SK-N-SH treated with all-trans-retinoic acid at 6 μM for 48 hours (cell line): ENCODE measurements at regions not wholly inside any gene's neighbourhood (a gene's known extent, or its start where the extent isn't known, plus 50 kb on each side); places are given as distances from the start of the nearest gene placed in this dataset.

Source experiments
- ATAC-seq: fragments of 200-7000 bp; cut with Tn5 transposase; 3 replicates; pipeline ENCODE4 v1.9.1; 2020; ENCODE audit warnings: mild to moderate bottlenecking, moderate library complexity
- ARNTL ChIP-seq: fragments of 450-650 bp; formaldehyde crosslinking; IDR thresholded peaks from 2 replicates; pipeline ENCODE4 v1.5.0; 2020; ENCODE audit warnings: low read depth, mild to moderate bottlenecking, moderate library complexity, borderline replicate concordance
- BACH2 ChIP-seq: fragments of 250-450 bp; sonication (Bioruptor Pico); IDR thresholded peaks from 2 replicates; pipeline ENCODE4 v1.9.0; 2021; ENCODE audit warnings: mild to moderate bottlenecking, borderline replicate concordance
- CSDC2 ChIP-seq: fragments of 250-450 bp; sonication (Bioruptor Pico); IDR thresholded peaks from 2 replicates; pipeline ENCODE4 v1.5.0; 2020; ENCODE audit warnings: mild to moderate bottlenecking, moderate library complexity
- ESRRG ChIP-seq: fragments of 250-450 bp; sonication (Bioruptor Pico); IDR thresholded peaks from 2 replicates; pipeline ENCODE4 v1.6.1; 2021; ENCODE audit warnings: mild to moderate bottlenecking
- GLIS3 ChIP-seq: fragments of 250-450 bp; sonication (Bioruptor Pico); IDR thresholded peaks from 2 replicates; pipeline ENCODE4 v1.5.0; 2020; ENCODE audit warnings: mild to moderate bottlenecking, moderate library complexity
- ISL1 ChIP-seq: fragments of 250-450 bp; sonication (Bioruptor Pico); IDR thresholded peaks from 2 replicates; pipeline ENCODE4 v2.1.2; 2022; ENCODE audit warnings: mild to moderate bottlenecking, moderate library complexity
- PPARA ChIP-seq: fragments of 250-450 bp; sonication (Bioruptor Pico); IDR thresholded peaks from 2 replicates; pipeline ENCODE4 v1.5.0; 2020; ENCODE audit warnings: mild to moderate bottlenecking, borderline replicate concordance
- RARB ChIP-seq: fragments of 250-450 bp; sonication (Bioruptor Pico); IDR thresholded peaks from 2 replicates; pipeline ENCODE4 v1.8.0; 2021; ENCODE audit warnings: mild to moderate bottlenecking, moderate library complexity
- SNAI2 ChIP-seq: fragments of 250-450 bp; sonication (Bioruptor Pico); IDR thresholded peaks from 2 replicates; pipeline ENCODE4 v1.5.0; 2020; ENCODE audit warnings: mild to moderate bottlenecking, moderate library complexity
- TCF4 ChIP-seq: fragments of 250-450 bp; sonication (Bioruptor Pico); IDR thresholded peaks from 2 replicates; pipeline ENCODE4 v1.8.0; 2021; ENCODE audit warnings: mild to moderate bottlenecking, moderate library complexity, borderline replicate concordance
- TOX ChIP-seq: fragments of 250-450 bp; sonication (Bioruptor Pico); IDR thresholded peaks from 2 replicates; pipeline ENCODE4 v1.8.0; 2021; ENCODE audit warnings: mild to moderate bottlenecking, moderate library complexity, borderline replicate concordance
- ZC3H10 ChIP-seq: fragments of 250-450 bp; sonication (Bioruptor Pico); IDR thresholded peaks from 2 replicates; pipeline ENCODE4 v1.5.1; 2021; ENCODE audit warnings: mild to moderate bottlenecking, moderate library complexity
- ZFP3 ChIP-seq: fragments of 250-450 bp; sonication (Bioruptor Pico); IDR thresholded peaks from 2 replicates; pipeline ENCODE4 v1.5.0; 2020; ENCODE audit warnings: mild to moderate bottlenecking, moderate library complexity
- ZFP30 ChIP-seq: fragments of 450-650 bp; formaldehyde crosslinking; IDR thresholded peaks from 2 replicates; pipeline ENCODE4 v1.5.0; 2022; ENCODE audit warnings: mild to moderate bottlenecking, moderate library complexity
- ZNF565 ChIP-seq: fragments of 450-650 bp; formaldehyde crosslinking; conservative IDR thresholded peaks from 2 replicates; pipeline ENCODE4 v1.5.0; 2020; ENCODE audit warnings: low read depth, mild to moderate bottlenecking, moderate library complexity
- ZNF70 ChIP-seq: fragments of 450-650 bp; formaldehyde crosslinking; IDR thresholded peaks from 2 replicates; pipeline ENCODE4 v1.5.0; 2020; ENCODE audit warnings: mild to moderate bottlenecking, moderate library complexity
- ZNF8 ChIP-seq: fragments of 450-650 bp; formaldehyde crosslinking; IDR thresholded peaks from 2 replicates; pipeline ENCODE4 v1.5.0; 2020; ENCODE audit warnings: mild to moderate bottlenecking, moderate library complexity
- TF ChIP-seq, protein P1 (sequence below): fragments of 250-450 bp; sonication (Bioruptor Pico); IDR thresholded peaks from 2 replicates; pipeline ENCODE4 v1.8.0; 2020; ENCODE audit warnings: mild to moderate bottlenecking, moderate library complexity, borderline replicate concordance
- TF ChIP-seq, protein P2 (sequence below): fragments of 250-450 bp; sonication (Bioruptor Pico); IDR thresholded peaks from 2 replicates; pipeline ENCODE4 v1.5.0; 2020; ENCODE audit warnings: mild to moderate bottlenecking, moderate library complexity
- TF ChIP-seq, protein P3 (sequence below): fragments of 250-450 bp; sonication (Bioruptor Pico); IDR thresholded peaks from 2 replicates; pipeline ENCODE4 v1.8.0; 2021; ENCODE audit warnings: low read depth, mild to moderate bottlenecking, moderate library complexity, borderline replicate concordance
- TF ChIP-seq, protein P4 (sequence below): fragments of 250-450 bp; sonication (Bioruptor Pico); IDR thresholded peaks from 2 replicates; pipeline ENCODE4 v1.5.1; 2020; ENCODE audit warnings: low read depth, mild to moderate bottlenecking, moderate library complexity

DNA sequence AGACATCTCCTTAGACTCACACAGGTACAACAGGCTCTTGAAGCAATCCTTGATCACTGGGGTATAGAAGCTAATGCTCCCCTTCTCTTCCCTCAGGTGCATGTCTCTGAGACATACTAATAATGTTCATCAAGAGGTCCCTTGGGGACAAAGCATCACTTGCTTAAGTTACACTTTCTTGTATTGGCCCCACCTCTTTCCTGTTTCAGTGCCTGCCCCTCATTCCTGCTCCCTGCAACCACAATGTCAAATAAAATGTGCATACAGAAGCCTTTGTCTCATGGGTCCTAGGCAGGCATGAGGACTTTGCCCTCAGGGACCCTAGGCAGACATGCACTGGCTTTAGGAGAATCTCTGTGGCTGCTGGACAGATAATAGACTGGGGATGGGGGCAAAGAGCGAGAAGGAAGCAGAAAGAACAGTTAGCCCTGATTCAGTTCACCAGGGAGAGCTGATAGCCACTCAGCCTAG is 175.0 kb upstream of the NPY start:
- ATAC-seq = no peak
- TF ChIP-seq ZNF565 (CRISPR knock-in tag) = no peak
- TF ChIP-seq, protein P1, sequence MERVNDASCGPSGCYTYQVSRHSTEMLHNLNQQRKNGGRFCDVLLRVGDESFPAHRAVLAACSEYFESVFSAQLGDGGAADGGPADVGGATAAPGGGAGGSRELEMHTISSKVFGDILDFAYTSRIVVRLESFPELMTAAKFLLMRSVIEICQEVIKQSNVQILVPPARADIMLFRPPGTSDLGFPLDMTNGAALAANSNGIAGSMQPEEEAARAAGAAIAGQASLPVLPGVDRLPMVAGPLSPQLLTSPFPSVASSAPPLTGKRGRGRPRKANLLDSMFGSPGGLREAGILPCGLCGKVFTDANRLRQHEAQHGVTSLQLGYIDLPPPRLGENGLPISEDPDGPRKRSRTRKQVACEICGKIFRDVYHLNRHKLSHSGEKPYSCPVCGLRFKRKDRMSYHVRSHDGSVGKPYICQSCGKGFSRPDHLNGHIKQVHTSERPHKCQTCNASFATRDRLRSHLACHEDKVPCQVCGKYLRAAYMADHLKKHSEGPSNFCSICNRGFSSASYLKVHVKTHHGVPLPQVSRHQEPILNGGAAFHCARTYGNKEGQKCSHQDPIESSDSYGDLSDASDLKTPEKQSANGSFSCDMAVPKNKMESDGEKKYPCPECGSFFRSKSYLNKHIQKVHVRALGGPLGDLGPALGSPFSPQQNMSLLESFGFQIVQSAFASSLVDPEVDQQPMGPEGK (CRISPR knock-in tag) = no peak
- no peak for TF ChIP-seq PPARA (CRISPR knock-in tag)
- no peak for TF ChIP-seq ZNF8 (CRISPR knock-in tag)
- no peak for TF ChIP-seq SNAI2 (CRISPR knock-in tag)
- no peak for TF ChIP-seq ZFP3
- TF ChIP-seq BACH2 (CRISPR knock-in tag) = no peak
- TF ChIP-seq, protein P2, sequence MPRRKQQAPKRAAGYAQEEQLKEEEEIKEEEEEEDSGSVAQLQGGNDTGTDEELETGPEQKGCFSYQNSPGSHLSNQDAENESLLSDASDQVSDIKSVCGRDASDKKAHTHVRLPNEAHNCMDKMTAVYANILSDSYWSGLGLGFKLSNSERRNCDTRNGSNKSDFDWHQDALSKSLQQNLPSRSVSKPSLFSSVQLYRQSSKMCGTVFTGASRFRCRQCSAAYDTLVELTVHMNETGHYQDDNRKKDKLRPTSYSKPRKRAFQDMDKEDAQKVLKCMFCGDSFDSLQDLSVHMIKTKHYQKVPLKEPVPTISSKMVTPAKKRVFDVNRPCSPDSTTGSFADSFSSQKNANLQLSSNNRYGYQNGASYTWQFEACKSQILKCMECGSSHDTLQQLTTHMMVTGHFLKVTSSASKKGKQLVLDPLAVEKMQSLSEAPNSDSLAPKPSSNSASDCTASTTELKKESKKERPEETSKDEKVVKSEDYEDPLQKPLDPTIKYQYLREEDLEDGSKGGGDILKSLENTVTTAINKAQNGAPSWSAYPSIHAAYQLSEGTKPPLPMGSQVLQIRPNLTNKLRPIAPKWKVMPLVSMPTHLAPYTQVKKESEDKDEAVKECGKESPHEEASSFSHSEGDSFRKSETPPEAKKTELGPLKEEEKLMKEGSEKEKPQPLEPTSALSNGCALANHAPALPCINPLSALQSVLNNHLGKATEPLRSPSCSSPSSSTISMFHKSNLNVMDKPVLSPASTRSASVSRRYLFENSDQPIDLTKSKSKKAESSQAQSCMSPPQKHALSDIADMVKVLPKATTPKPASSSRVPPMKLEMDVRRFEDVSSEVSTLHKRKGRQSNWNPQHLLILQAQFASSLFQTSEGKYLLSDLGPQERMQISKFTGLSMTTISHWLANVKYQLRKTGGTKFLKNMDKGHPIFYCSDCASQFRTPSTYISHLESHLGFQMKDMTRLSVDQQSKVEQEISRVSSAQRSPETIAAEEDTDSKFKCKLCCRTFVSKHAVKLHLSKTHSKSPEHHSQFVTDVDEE (CRISPR knock-in tag) = no peak
- TF ChIP-seq, protein P3, sequence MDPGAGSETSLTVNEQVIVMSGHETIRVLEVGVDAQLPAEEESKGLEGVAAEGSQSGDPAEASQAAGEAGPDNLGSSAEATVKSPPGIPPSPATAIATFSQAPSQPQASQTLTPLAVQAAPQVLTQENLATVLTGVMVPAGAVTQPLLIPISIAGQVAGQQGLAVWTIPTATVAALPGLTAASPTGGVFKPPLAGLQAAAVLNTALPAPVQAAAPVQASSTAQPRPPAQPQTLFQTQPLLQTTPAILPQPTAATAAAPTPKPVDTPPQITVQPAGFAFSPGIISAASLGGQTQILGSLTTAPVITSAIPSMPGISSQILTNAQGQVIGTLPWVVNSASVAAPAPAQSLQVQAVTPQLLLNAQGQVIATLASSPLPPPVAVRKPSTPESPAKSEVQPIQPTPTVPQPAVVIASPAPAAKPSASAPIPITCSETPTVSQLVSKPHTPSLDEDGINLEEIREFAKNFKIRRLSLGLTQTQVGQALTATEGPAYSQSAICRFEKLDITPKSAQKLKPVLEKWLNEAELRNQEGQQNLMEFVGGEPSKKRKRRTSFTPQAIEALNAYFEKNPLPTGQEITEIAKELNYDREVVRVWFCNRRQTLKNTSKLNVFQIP (CRISPR knock-in tag) = no peak

DNA sequence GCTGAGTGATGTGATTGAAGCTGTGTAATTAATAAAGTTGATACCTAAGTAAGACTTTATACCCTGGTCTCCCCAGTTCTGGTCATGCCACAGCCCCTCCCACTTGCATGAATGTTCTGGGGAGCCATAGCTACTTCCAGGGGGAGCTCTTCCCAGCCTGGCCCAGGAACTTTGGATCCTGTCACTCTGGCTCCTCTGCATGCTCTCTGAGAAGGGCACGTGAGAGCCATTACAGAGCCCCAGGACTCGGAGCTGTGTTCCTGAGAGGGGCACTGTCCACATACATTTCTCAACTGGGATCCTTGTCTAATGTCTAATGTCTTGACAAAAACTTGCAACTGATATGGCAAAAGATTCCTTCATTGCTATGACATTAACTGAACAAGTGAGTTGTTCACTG is 173.9 kb upstream of the NPY start:
- no peak for ATAC-seq
- TF ChIP-seq SNAI2 (CRISPR knock-in tag) (no peak), RARB (CRISPR knock-in tag) (no peak), BACH2 (CRISPR knock-in tag) (no peak), ESRRG (CRISPR knock-in tag) (no peak), CSDC2 (CRISPR knock-in tag) (no peak), ISL1 (CRISPR knock-in tag) (no peak), ZFP30 (CRISPR knock-in tag) (no peak), TOX (CRISPR knock-in tag) (no peak), ZNF565 (CRISPR knock-in tag) (no peak), GLIS3 (CRISPR knock-in tag) (no peak), TCF4 (CRISPR knock-in tag) (no peak), ZC3H10 (CRISPR knock-in tag) (no peak), ARNTL (CRISPR knock-in tag) (no peak), ZNF70 (no peak)
- TF ChIP-seq, protein P2 (CRISPR knock-in tag) = no peak

- TF ChIP-seq GLIS3 (CRISPR knock-in tag) = no peak
- TF ChIP-seq ZFP30 (CRISPR knock-in tag) = no peak
- TF ChIP-seq PPARA (CRISPR knock-in tag) = no peak
- TF ChIP-seq, protein P4, sequence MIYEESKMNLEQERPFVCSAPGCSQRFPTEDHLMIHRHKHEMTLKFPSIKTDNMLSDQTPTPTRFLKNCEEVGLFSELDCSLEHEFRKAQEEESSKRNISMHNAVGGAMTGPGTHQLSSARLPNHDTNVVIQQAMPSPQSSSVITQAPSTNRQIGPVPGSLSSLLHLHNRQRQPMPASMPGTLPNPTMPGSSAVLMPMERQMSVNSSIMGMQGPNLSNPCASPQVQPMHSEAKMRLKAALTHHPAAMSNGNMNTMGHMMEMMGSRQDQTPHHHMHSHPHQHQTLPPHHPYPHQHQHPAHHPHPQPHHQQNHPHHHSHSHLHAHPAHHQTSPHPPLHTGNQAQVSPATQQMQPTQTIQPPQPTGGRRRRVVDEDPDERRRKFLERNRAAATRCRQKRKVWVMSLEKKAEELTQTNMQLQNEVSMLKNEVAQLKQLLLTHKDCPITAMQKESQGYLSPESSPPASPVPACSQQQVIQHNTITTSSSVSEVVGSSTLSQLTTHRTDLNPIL (CRISPR knock-in tag) = no peak
- TF ChIP-seq CSDC2 (CRISPR knock-in tag) = no peak
- TF ChIP-seq, protein P3 (CRISPR knock-in tag) = no peak
- no peak for TF ChIP-seq ZC3H10 (CRISPR knock-in tag)
- no peak for TF ChIP-seq TCF4 (CRISPR knock-in tag)
- TF ChIP-seq ARNTL (CRISPR knock-in tag) = no peak
- TF ChIP-seq, protein P2 (CRISPR knock-in tag) = no peak
- TF ChIP-seq ZNF565 (CRISPR knock-in tag) = no peak
- TF ChIP-seq ZNF70 = no peak
- no peak for TF ChIP-seq BACH2 (CRISPR knock-in tag)
- no peak for TF ChIP-seq RARB (CRISPR knock-in tag)
Observed at GRCh38 chr7:24113506-24113905, 170.5 kb upstream of the NPY start.

More at GRCh38 chr7:24113506-24113905, 170.5 kb upstream of the NPY start:
- ATAC-seq = no peak
